ENCODE measurements at regions not wholly inside any gene's neighbourhood (a gene's known extent, or its start where the extent isn't known, plus 50 kb on each side); places are given as distances from the start of the nearest gene placed in this dataset.

DNA sequence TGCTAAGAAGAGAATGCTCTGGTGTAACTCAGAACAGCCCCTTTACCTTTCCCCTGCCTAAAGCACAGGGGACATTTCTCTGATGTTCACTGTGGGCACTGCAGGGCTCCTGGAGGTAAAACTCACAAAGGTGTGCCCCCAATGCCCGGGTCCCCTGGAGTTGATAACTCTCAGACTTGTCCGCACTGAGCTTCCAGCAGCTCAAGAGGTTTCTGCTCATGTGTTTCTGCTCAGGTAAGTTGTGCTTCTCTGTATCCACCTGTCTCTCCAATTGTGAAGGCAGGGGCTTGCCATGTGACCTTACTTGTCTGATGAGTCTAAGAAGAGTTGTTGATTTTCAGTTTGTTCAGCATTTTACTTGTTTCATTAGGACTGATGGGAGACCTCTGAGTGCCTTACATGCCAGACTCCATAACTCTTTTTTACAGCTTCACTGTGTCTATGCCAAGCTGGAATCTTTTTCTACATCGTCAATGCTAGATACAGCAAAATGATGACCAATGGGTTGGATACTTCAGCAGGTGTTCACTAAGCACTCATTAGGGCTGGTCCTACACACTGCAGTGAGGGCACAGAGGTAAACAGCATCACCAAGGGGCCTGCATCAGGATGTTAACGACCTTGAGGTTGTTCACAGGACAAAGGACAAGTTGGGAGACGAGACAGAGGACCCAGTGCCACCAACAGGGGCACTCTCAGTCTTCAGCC, 56.4 kb downstream of the MRPL36 start:
- Histone ChIP-seq H3K27me3 (ENCODE audit: control insufficient read depth, insufficient read depth, low read length) (peaks cover 4% of the 10 kb centered on the region; the same call in 1 of the 2 replicates), H3K36me3 (ENCODE audit: control insufficient read depth, insufficient read depth, low read length) (no peaks in the 10 kb centered on the region), H3K4me1 (ENCODE audit: control insufficient read depth, insufficient read depth, low read length) (no peaks in the 10 kb centered on the region), H3K27ac (ENCODE audit: low read length) (no peak overlapping the region), H3K9me3 (ENCODE audit: control insufficient read depth, insufficient read depth, low read depth, low read length) (peaks cover 19% of the 10 kb centered on the region; the same call in 1 of the 2 replicates), H3K4me3 (ENCODE audit: low read depth in 2 of 2, low read length in 2 of 2) (no peak overlapping the region)
- in situ Hi-C loops (cut with HindIII; ENCODE audit: low pct_unique_long_range_greater_than_20kb, low sequenced_read_pairs) (no loop called here), intact Hi-C loops (cut with micrococcal nuclease; ENCODE audit: unreplicated experiment) (no loop called here)
- DNase-seq (ENCODE audit: low read depth, low spot score): no peak
- ChIA-PET POLR2A (no interaction called here), CTCF (no interaction called here)
- ATAC-seq: no peak
- TF ChIP-seq, protein P1, sequence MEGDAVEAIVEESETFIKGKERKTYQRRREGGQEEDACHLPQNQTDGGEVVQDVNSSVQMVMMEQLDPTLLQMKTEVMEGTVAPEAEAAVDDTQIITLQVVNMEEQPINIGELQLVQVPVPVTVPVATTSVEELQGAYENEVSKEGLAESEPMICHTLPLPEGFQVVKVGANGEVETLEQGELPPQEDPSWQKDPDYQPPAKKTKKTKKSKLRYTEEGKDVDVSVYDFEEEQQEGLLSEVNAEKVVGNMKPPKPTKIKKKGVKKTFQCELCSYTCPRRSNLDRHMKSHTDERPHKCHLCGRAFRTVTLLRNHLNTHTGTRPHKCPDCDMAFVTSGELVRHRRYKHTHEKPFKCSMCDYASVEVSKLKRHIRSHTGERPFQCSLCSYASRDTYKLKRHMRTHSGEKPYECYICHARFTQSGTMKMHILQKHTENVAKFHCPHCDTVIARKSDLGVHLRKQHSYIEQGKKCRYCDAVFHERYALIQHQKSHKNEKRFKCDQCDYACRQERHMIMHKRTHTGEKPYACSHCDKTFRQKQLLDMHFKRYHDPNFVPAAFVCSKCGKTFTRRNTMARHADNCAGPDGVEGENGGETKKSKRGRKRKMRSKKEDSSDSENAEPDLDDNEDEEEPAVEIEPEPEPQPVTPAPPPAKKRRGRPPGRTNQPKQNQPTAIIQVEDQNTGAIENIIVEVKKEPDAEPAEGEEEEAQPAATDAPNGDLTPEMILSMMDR (IDR thresholded peaks at IDR 0.05): no peak
- TF ChIP-seq, protein P2, sequence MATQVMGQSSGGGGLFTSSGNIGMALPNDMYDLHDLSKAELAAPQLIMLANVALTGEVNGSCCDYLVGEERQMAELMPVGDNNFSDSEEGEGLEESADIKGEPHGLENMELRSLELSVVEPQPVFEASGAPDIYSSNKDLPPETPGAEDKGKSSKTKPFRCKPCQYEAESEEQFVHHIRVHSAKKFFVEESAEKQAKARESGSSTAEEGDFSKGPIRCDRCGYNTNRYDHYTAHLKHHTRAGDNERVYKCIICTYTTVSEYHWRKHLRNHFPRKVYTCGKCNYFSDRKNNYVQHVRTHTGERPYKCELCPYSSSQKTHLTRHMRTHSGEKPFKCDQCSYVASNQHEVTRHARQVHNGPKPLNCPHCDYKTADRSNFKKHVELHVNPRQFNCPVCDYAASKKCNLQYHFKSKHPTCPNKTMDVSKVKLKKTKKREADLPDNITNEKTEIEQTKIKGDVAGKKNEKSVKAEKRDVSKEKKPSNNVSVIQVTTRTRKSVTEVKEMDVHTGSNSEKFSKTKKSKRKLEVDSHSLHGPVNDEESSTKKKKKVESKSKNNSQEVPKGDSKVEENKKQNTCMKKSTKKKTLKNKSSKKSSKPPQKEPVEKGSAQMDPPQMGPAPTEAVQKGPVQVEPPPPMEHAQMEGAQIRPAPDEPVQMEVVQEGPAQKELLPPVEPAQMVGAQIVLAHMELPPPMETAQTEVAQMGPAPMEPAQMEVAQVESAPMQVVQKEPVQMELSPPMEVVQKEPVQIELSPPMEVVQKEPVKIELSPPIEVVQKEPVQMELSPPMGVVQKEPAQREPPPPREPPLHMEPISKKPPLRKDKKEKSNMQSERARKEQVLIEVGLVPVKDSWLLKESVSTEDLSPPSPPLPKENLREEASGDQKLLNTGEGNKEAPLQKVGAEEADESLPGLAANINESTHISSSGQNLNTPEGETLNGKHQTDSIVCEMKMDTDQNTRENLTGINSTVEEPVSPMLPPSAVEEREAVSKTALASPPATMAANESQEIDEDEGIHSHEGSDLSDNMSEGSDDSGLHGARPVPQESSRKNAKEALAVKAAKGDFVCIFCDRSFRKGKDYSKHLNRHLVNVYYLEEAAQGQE (IDR thresholded peaks at IDR 0.05; ENCODE audit: insufficient read depth in 1 of 2, low read depth in 2 of 2, low read length in 1 of 2): no peak
- TF ChIP-seq TCF7L2 (IDR thresholded peaks at IDR 0.05; ENCODE audit: low read depth, low read length) (no peak), POLR2AphosphoS5 (IDR thresholded peaks at IDR 0.05; ENCODE audit: low read depth, low read length) (no peak), SIN3A (IDR thresholded peaks at IDR 0.05; ENCODE audit: borderline replicate concordance, insufficient read depth, low read depth, low read length) (no peak)
- BruUV-seq (replicated peaks): no TSS peak

DNA sequence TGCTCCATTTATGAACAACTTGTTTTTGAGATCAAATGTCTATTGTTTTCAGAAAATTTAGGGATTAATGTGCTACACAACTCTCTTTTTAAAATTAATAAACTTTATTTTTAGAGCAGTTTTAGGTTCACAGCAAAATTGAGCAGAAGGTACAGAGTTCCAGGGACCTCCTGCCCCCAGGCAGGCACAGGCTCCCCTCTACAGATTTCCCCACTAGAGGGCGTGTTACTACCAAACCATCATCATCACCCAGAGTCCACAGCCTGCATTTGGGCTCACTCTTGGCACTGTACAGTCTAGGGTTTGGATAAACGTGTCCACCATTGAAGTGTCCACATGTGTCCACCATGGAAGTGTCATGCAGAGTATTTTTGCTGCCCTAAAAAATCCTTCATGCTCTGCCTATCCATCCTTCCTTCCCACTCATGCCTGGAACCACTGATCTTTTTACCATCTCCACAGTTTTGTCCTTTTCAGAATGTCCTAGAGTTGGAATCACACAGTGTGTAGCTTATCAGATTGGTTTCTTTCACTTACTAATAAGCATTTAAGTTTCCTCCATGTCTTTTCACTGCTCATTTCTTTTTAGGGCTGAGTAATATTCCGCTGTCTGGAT, 61.7 kb downstream of the MRPL36 start:
- no peak overlapping the region for H3K27ac ChIP-seq (ENCODE audit: low read length)
- TF ChIP-seq POLR2AphosphoS5 (IDR thresholded peaks at IDR 0.05; ENCODE audit: low read depth, low read length): no peak
- TF ChIP-seq, protein P1 (IDR thresholded peaks at IDR 0.05): peak; percentile 82
- no peak overlapping the region for H3K4me3 ChIP-seq (ENCODE audit: low read depth in 2 of 2, low read length in 2 of 2)
- ChIA-PET CTCF (no interaction called here), POLR2A (no interaction called here)
- ATAC-seq: peak; percentile 72
- no TSS peak for BruUV-seq (replicated peaks)
- H3K27me3 ChIP-seq (ENCODE audit: control insufficient read depth, insufficient read depth, low read length): peaks cover 4% of the 10 kb centered on the region; the same call in 1 of the 2 replicates
- peaks cover 19% of the 10 kb centered on the region; the same call in 1 of the 2 replicates for H3K9me3 ChIP-seq (ENCODE audit: control insufficient read depth, insufficient read depth, low read depth, low read length)
- intact Hi-C loops (cut with micrococcal nuclease; ENCODE audit: unreplicated experiment) (no loop called here), in situ Hi-C loops (cut with HindIII; ENCODE audit: low pct_unique_long_range_greater_than_20kb, low sequenced_read_pairs) (no loop called here)
- no peak for DNase-seq (ENCODE audit: low read depth, low spot score)
- no peaks in the 10 kb centered on the region for H3K4me1 ChIP-seq (ENCODE audit: control insufficient read depth, insufficient read depth, low read length)
- no peaks in the 10 kb centered on the region for H3K36me3 ChIP-seq (ENCODE audit: control insufficient read depth, insufficient read depth, low read length)

Data from Panc1 (cell line).